ENCODE measurements at regions not wholly inside any gene's neighbourhood (a gene's known extent, or its start where the extent isn't known, plus 50 kb on each side); places are given as distances from the start of the nearest gene placed in this dataset.

GRCh38 chr3:176431038-176431418 is 766.3 kb downstream of the TBL1XR1 start:
- DNase-seq (ENCODE audit: low read depth): no peak

DNA sequence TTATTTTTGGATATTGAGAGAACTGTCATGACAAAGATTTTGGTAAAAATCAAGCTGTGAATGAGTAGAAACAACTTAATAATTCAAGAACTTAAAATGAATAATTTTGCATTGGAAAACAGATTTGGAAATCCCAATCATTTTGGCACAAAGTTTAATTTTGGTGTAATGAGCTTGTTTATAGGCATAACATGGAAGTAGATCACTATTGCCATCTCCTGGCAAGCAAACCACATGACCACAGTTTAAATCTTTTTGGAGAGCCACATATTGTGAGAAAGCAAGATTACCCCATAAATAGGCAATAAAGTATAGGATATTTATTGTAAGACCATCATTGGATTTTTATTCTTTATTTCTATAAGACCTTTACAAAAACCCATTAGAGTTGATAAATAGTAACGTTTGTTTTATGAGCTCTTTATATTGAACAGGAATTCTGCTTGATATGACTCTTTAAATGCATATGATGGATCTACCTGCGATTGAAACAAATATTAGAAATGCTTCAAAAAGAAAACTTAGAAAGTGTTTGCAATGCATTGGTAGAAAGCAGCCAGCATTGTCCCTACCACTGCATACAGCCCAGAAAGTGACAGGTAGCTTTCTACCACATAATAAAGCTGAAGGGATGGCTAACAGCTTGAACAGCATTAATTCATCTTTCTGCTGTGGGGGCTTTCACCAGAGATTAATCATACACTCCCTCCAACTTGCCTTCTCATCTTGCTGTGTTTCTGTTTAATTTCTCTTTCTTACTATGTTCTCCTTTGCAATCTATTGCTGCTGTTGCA is 766.8 kb downstream of the TBL1XR1 start:
- peak; percentile 60 for DNase-seq (ENCODE audit: low read depth)

GRCh38 chr3:176428552-176428951 is 768.7 kb downstream of the TBL1XR1 start:
- DNase-seq (ENCODE audit: low read depth): no peak

- DNase-seq (ENCODE audit: low read depth): no peak
Observed at GRCh38 chr3:176426371-176426770, 770.9 kb downstream of the TBL1XR1 start.

- DNase-seq (ENCODE audit: low read depth): no peak
Observed at GRCh38 chr3:176416870-176417269, 780.4 kb downstream of the TBL1XR1 start.

DNA sequence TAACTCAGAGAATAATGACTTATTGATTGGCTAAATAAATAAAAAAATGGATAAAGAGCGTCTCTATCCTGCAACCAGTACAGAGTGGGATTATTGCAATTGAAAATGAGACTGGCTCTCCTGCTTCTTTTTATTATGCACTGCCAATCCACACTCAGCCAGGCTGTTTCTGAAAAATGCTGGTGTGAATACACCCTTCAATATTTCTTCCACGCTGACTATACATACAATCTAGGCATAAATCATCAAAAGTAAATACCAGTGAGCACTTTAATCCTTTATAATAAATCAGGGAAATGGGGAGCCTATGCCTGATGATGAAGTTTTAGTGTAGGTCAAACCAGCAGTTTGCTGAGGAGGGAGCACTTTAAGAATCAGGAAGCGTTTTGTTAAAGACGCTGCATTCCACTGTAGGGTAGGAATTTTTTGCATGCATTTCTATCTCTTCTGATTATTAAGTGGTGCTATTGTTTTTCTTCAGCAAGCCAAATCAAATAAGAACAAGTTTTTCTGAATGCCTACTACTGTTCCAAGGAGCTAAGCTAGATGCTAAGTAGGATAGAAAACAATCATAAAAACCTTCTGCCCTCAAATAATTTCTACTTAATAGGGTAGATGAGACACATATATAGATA is 781.5 kb downstream of the TBL1XR1 start:
- DNase-seq (ENCODE audit: low read depth): no peak

DNA sequence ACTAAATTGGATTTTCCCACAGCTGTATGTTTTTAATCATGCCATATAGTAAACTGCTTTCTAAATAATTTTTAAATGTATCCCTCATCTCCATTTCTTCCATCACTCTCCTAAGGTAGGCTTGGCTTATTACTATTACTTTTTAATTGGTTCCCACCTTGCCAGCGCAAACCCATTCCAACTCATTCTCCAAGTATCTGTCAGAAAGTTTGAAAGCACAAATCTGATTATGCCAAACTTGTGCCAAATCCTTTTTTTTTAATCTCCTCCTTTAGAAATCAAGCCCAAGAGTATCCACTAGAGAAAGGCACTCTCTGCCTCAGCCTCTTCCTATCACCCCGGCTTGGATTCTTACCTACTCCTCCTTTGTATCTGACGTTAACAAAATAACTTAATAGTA is 784.5 kb downstream of the TBL1XR1 start:
- no peak for DNase-seq (ENCODE audit: low read depth)

DNA sequence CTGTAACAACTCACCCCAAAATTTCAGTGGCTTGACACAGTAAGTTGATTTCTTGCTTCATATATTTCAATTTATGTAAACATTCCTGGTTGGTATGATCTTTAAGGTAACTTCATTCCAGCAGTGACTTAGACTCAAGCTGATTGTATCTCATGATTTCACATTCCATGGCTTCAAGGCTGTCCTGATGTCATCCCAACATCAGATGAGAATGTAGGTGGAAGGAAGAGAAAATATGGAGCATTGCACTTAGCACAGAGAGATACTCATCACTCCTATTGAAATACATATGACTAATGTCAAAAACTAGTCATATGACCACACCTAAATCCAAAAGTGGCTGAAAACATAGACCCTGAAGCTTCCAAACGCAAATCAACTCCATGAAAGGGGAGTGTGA is 793.8 kb downstream of the TBL1XR1 start:
- DNase-seq (ENCODE audit: low read depth): peak; percentile 19

GRCh38 chr3:176401211-176401610 is 796.1 kb downstream of the TBL1XR1 start:
- DNase-seq (ENCODE audit: low read depth): no peak

DNA sequence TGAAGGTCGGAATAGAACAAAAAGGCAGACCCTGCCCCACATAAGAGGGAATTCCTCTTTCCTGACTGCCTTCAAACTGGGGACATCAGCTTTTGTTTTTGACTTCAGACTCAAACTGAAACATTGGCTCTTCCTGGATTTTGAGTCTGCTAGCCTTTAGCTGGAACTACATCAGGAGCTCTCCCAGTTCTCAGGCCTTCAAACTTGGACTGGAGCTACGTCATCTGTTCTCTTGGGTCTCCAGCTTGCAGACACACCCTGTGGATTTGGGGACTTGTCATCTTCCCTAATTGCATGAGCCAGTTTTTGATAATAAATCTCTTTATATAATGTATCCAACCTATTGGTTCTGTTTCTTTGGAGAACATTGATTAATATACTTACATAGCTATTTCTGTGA is 798.1 kb downstream of the TBL1XR1 start:
- no peak for DNase-seq (ENCODE audit: low read depth)

DNA sequence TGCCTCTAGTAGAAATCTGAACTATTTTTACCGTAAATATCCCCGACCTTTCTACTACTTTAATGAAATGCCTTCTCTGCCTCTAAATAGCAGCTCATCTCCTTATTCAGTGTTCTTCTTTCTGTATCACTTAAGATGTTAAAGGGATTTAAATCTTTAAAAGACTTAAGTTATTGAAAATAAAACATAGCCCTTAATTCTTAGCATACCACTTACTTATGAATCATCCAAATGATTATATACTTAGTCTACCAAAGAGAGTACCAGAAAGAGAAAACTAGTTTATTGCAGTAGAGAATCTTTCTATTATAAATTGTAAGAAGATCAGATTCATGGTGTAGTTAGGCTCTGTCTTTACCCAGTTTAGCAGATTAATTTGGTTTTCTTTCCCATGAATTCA is 802.0 kb downstream of the TBL1XR1 start:
- DNase-seq (ENCODE audit: low read depth): no peak

DNA sequence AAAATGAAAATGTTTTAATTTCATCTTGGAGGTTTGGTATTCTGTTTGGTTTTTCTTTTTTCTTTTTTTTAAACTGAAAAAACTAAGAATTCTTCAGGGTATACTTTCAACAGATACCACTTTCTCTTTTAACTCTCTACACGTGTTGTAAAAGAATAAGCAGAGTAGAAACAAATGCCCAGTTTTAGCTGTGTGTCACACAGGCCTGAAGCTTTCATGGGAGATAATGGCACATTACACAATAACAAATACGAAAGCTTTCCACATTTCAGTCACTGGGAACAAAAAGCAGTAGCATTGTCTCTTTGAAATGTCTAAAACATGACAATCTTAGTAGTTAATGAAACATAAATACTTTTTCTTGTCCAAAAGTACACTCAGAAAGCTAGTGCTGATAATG is 818.5 kb downstream of the TBL1XR1 start:
- no peak for DNase-seq (ENCODE audit: low read depth)

- DNase-seq (ENCODE audit: low read depth): no peak
Observed at GRCh38 chr3:176376531-176376930, 820.8 kb downstream of the TBL1XR1 start.

DNA sequence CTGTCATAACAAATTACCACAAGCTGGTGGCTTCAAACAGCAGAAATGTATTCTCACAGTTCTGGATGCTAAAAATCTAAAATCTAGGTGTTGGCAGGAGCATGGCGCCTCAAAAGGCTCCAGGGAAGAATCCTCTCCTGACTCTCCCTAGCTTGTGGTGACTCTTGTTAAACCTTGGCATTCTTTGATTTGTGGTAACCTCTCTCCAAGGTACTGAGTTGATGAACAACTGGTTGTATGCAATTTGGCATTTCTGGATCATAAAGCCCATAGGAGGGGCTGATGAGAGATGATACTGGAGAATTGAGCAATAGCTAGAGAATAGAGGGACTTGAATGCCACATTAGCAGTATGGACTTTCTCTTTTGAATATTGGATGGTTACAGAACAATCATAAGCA is 821.8 kb downstream of the TBL1XR1 start:
- peak; percentile 32 for DNase-seq (ENCODE audit: low read depth)

DNA sequence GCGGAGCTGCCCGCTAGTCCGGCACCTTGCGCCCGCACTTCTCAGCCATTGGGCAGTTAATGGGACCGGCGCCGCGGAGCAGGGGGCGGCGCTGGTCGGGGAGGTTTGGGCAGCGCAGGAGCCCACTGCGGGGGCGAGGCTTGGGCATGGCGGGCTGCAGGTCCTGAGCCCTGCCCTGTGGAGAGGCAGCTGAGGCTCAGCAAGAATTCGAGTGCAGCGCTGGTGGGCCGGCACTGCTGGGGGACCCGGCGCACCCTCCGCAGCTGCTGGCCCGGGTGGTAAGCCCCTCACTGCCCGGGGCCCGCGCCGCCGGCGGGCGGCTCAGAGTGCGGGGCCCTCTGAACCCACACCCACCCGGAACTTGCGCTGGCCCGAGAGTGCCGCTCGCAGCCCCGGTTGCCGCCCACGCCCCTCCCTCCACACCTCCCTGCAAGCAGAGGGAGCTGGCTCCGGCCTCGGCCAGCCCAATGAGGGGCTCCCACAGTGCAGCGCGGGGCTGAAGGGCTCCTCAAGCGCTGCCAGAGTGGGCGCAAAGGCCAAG is 835.0 kb downstream of the TBL1XR1 start:
- DNase-seq (ENCODE audit: low read depth): no peak

- DNase-seq (ENCODE audit: low read depth): no peak
Observed at GRCh38 chr3:176359211-176359610, 838.1 kb downstream of the TBL1XR1 start.

- no peak for DNase-seq (ENCODE audit: low read depth)
Observed at GRCh38 chr3:176357891-176358290, 839.4 kb downstream of the TBL1XR1 start.

DNA sequence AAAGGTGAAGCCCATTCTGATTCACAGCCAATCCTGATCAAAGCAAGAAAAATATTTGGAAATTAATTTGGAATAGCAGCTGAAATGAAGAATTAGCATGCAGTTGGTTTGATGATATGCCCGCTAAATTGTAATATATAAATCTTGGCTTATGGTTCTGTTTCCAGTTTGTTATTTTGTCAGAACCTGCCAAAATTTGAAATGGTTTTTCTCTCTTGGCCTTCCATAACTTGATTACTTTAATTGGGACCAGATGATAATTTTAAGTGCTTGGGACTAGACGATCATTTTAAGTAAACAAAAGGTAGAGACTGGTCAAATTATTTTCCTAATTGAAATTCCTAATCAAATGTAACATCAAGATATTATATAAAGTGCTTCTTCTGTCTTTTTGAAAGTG is 842.4 kb downstream of the TBL1XR1 start:
- DNase-seq (ENCODE audit: low read depth): no peak

GRCh38 chr3:176352716-176353334 is 844.5 kb downstream of the TBL1XR1 start:
- DNase-seq (ENCODE audit: low read depth): peak; percentile 7

DNA sequence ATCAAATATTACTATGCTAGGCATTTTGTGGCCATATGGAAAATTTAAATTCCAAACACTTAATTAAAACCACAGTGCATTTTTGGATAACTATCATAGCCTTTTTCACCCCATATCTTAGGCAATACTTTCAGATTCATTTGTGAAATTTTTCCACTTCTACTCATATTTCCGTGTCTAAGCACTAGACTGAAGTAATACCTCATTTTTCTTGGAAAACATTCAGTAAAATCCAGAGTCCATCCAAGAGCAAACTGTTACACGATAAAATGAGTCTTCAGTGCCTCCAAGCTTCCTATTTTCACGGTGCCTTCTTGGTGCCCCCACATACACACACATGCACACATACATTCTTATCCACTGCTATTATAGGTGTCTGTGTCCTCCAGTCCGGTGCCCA is 845.9 kb downstream of the TBL1XR1 start:
- no peak for DNase-seq (ENCODE audit: low read depth)

- DNase-seq (ENCODE audit: low read depth): no peak
Observed at GRCh38 chr3:176349706-176350105, 847.6 kb downstream of the TBL1XR1 start.

- no peak for DNase-seq (ENCODE audit: low read depth)
Observed at GRCh38 chr3:176347424-176348146, 849.7 kb downstream of the TBL1XR1 start.
